GM12878 (cell line): ENCODE measurements at regions not wholly inside any gene's neighbourhood (a gene's known extent, or its start where the extent isn't known, plus 50 kb on each side); places are given as distances from the start of the nearest gene placed in this dataset.
A peak's percentile ranks its signal among the peaks of the same experiment; 100 is the strongest.

Experiments used
- ATAC-seq: fragments of 200-7000 bp; cut with Tn5 transposase; 3 replicates; pipeline ENCODE4 v1.9.1; 2020; ENCODE audit warnings: mild to moderate bottlenecking, moderate library complexity
- BruUV-seq: library from RNA; stranded (reverse); fragments of 400-500 nt; replicated peaks from 2 replicates; lab custom pipeline; 2021; lab: Mats Ljungman, UMichigan
- CTCF ChIA-PET: fragments of 300-600 bp; sonication (Branson Sonifier 250); formaldehyde crosslinking; extraction: SDS; loops from one replicate; lab custom pipeline; 2021; ENCODE audit warnings: inconsistent platforms; lab: Yijun Ruan, JAX
- POLR2A ChIA-PET: fragments of 350-600 bp; formaldehyde crosslinking; extraction: SDS; loops from one replicate; lab custom pipeline; 2021; ENCODE audit warnings: inconsistent platforms; lab: Charles Lee
- RAD21 ChIA-PET: fragments of 300-600 bp; sonication (Branson Sonifier 250); formaldehyde crosslinking; loops from one replicate; lab custom pipeline; 2023; ENCODE audit warnings: antibody characterized with exemption; ENCODE audit not compliant: unreplicated experiment; lab: Charles Lee
- SMC1A ChIA-PET: fragments of 300-600 bp; sonication (Branson Sonifier 250); formaldehyde crosslinking; loops from one replicate; lab custom pipeline; 2023; ENCODE audit not compliant: unreplicated experiment, uncharacterized antibody; lab: Charles Lee
- DNase-seq: peaks from one replicate; pipeline ENCODE4 v3.0.0-alpha.2; 2011; ENCODE audit warnings: low read depth, low spot score
- FAIRE-seq: peaks from 3 replicates; lab custom pipeline; 2011; peaks lifted over from hg19 to GRCh38; lab: Jason Lieb, UNC
- H2AFZ ChIP-seq: 2 replicates; pipeline ENCODE4 v1.6.0; 2011; ENCODE audit warnings: low read depth, low read length, control low read depth; ENCODE audit not compliant: control insufficient read depth
- H3K27ac ChIP-seq: 2 replicates; pipeline ENCODE4 v1.5.1; 2011; ENCODE audit warnings: control low read depth; ENCODE audit not compliant: control insufficient read depth, insufficient read depth
- H3K27me3 ChIP-seq, 2 experiments: replicated peaks in 1 of 2; 2 replicates each; pipeline versions ENCODE4 v1.6.0 to v1.6.1; 2011; ENCODE audit warnings: low read length in 1 of 2; ENCODE audit not compliant: control insufficient read depth in 2 of 2, insufficient read depth in 2 of 2
- H3K36me3 ChIP-seq, 2 experiments: 2 replicates each; pipeline ENCODE4 v1.5.1; 2011; ENCODE audit warnings: low read length in 1 of 2; ENCODE audit not compliant: control insufficient read depth in 2 of 2, insufficient read depth in 2 of 2
- H3K4me1 ChIP-seq: 2 replicates; pipeline ENCODE4 v1.6.1; 2011; ENCODE audit warnings: mild to moderate bottlenecking, low read length, moderate library complexity, mixed read lengths; ENCODE audit not compliant: control insufficient read depth, insufficient read depth
- H3K4me2 ChIP-seq: 2 replicates; pipeline ENCODE4 v1.6.0; 2011; ENCODE audit warnings: control low read depth; ENCODE audit not compliant: control insufficient read depth, insufficient read depth
- H3K4me3 ChIP-seq: fragments of 200-600 bp; sonication (generic); 2 replicates; pipeline ENCODE4 v1.5.1; 2016
- H3K79me2 ChIP-seq: 2 replicates; pipeline ENCODE4 v1.6.0; 2011; ENCODE audit warnings: low read length; ENCODE audit not compliant: control insufficient read depth, insufficient read depth
- H3K9ac ChIP-seq: 2 replicates; pipeline ENCODE4 v1.8.0; 2011; ENCODE audit warnings: low read length, control low read depth, mixed read lengths; ENCODE audit not compliant: control insufficient read depth, insufficient read depth
- H3K9me3 ChIP-seq: replicated peaks from 3 replicates; pipeline ENCODE4 v1.5.1; 2011; ENCODE audit warnings: mild to moderate bottlenecking, low read length; ENCODE audit not compliant: control insufficient read depth, insufficient read depth
- H4K20me1 ChIP-seq: 2 replicates; pipeline ENCODE4 v1.6.0; 2011; ENCODE audit not compliant: control insufficient read depth, insufficient read depth
- BMI1 ChIP-seq: fragments of 450-650 bp; IDR thresholded peaks from 2 replicates; pipeline ENCODE4 v1.6.1; 2016; ENCODE audit warnings: mild to moderate bottlenecking, moderate library complexity, borderline replicate concordance
- CBFB ChIP-seq: IDR thresholded peaks from 2 replicates; pipeline ENCODE4 v1.6.1; 2016; ENCODE audit warnings: antibody characterized with exemption, low read depth
- KAT2A ChIP-seq: conservative IDR thresholded peaks from 2 replicates; pipeline ENCODE4 v1.6.1; 2011; ENCODE audit warnings: low read depth, low read length; ENCODE audit not compliant: control insufficient read depth
- MTA2 ChIP-seq: fragments of 450-650 bp; IDR thresholded peaks from 2 replicates; pipeline ENCODE4 v1.6.1; 2016; ENCODE audit warnings: low read depth, mild to moderate bottlenecking, moderate library complexity
- NKRF ChIP-seq: fragments of 450-650 bp; conservative IDR thresholded peaks from 2 replicates; pipeline ENCODE4 v1.6.1; 2017; ENCODE audit warnings: mild to moderate bottlenecking, moderate library complexity
- NR2C2 ChIP-seq: IDR thresholded peaks from 2 replicates; pipeline ENCODE4 v1.6.1; 2011; ENCODE audit warnings: borderline replicate concordance, low read depth; ENCODE audit not compliant: control insufficient read depth, insufficient read length
- NR2F1 ChIP-seq: fragments of 450-650 bp; conservative IDR thresholded peaks from 2 replicates; pipeline ENCODE4 v1.6.1; 2017; ENCODE audit warnings: mild to moderate bottlenecking
- PML ChIP-seq: IDR thresholded peaks from 2 replicates; pipeline ENCODE4 v1.6.1; 2012; ENCODE audit warnings: low read length, inconsistent platforms
- RBBP5 ChIP-seq: fragments of 200-600 bp; sonication (generic); conservative IDR thresholded peaks from 2 replicates; pipeline ENCODE4 v1.6.1; 2016
- SMAD5 ChIP-seq: IDR thresholded peaks from 2 replicates; pipeline ENCODE4 v1.6.1; 2016; ENCODE audit warnings: antibody characterized with exemption, low read depth
- SUPT20H ChIP-seq: IDR thresholded peaks from 2 replicates; pipeline ENCODE4 v1.6.1; 2011; ENCODE audit warnings: low read depth, mild to moderate bottlenecking, low read length, moderate library complexity, borderline replicate concordance; ENCODE audit not compliant: control insufficient read depth
- SUZ12 ChIP-seq: fragments of 200-600 bp; sonication (generic); IDR thresholded peaks from one replicate; pipeline ENCODE4 v1.6.1; 2018; ENCODE audit warnings: antibody characterized with exemption, mild to moderate bottlenecking; ENCODE audit not compliant: unreplicated experiment
- YY1 ChIP-seq: IDR thresholded peaks from 2 replicates; pipeline ENCODE4 v1.6.1; 2011; ENCODE audit warnings: low read depth, mild to moderate bottlenecking, low read length
- ZNF622 ChIP-seq: fragments of 450-650 bp; IDR thresholded peaks from 2 replicates; pipeline ENCODE4 v1.6.1; 2017; ENCODE audit warnings: mild to moderate bottlenecking, inconsistent platforms
- WGBS: methylation state at CpG from one replicate; pipeline ENCODE4 v1.1.6; 2016; ENCODE audit warnings: low lambda C conversion rate; ENCODE audit not compliant: insufficient replicate concordance, insufficient coverage; ENCODE audit errors: missing lambda C conversion rate; 5-methylcytosine and 5-hydroxymethylcytosine counted together
- in situ Hi-C: fragments of 300-500 bp; cut with MboI; formaldehyde crosslinking; loops from 9 replicates; pipeline ENCODE4 v1.14.3; 2018; ENCODE audit warnings: mixed read lengths
- intact Hi-C: fragments of 100-400 bp; cut with micrococcal nuclease; formaldehyde crosslinking; loops from one replicate; pipeline ENCODE4 v1.14.2; 2022; ENCODE audit not compliant: unreplicated experiment
- TF ChIP-seq, protein P1 (sequence below): IDR thresholded peaks from 2 replicates; pipeline ENCODE4 v1.6.1; 2012; ENCODE audit warnings: low read depth, low read length, improper control_type of control experiment
- TF ChIP-seq, protein P2 (sequence below): fragments of 450-650 bp; IDR thresholded peaks from 2 replicates; pipeline ENCODE4 v1.6.1; 2016; ENCODE audit warnings: mild to moderate bottlenecking
- TF ChIP-seq, protein P3 (sequence below): fragments of 450-650 bp; formaldehyde crosslinking; IDR thresholded peaks from 2 replicates; pipeline ENCODE4 v1.5.0; 2022; ENCODE audit warnings: mild to moderate bottlenecking, missing genetic modification characterization

DNA sequence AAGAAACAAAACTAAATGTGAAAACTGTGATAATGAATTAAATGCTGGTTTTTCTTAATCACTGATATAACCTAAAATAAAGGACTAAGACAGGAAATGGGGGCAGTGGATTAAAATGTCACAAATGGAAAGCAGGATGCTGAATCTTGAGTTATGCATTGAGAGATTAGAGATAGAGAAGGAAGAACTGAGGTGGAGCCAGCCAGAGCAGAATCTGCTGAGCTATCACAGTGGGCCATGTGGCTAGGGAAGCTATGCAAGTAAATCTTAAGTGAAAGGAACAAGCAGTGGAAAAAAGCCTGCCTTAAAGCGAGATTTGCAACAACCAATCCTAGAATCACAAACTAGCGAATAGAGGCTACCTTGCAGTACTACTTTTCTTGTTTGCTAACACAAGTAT is 188.5 kb upstream of the RASA1 start:
- POLR2A ChIA-PET, result interaction anchor here (0.9 kb wide), 1 partner anchor 44 kb away, joined by 3 read pairs; no protein-coding TSS in a partner anchor
- no peaks in the 10 kb centered on the region for H3K27me3 ChIP-seq
- no peak overlapping the region for H3K4me3 ChIP-seq
- intact Hi-C loops, result loop anchor here (10.0 kb wide), 1 partner anchor 116 kb away; no protein-coding TSS in a partner anchor
- no TSS peak for BruUV-seq
- no peak overlapping the region for H3K27ac ChIP-seq
- no peak overlapping the region for H3K9ac ChIP-seq
- peaks cover 29% of the 10 kb centered on the region for H3K4me1 ChIP-seq
- FAIRE-seq (no peak), DNase-seq (no peak), ATAC-seq (no peak)
- peak overlapping the region; percentile 40; the same call in 1 of the 2 replicates for H2AFZ ChIP-seq
- RAD21 ChIA-PET, result interaction anchor here (1.1 to 2.2 kb wide), 3 partner anchors 8 to 321 kb away, joined by 4 to 25 read pairs (median 4); no protein-coding TSS in a partner anchor
- H4K20me1 ChIP-seq, result no peaks in the 10 kb centered on the region
- CTCF ChIA-PET, result interaction anchor here (0.8 to 2.4 kb wide), 4 partner anchors 9 to 151 kb away, joined by 3 to 16 read pairs (median 6); no protein-coding TSS in a partner anchor
- no peak overlapping the region for H3K4me2 ChIP-seq
- H3K9me3 ChIP-seq, result peaks cover 6% of the 10 kb centered on the region; the same call in 2 of the 3 replicates
- SMC1A ChIA-PET, result interaction anchor here (0.6 to 1.4 kb wide), 6 partner anchors 23 to 332 kb away, joined by 3 to 5 read pairs (median 4); no protein-coding TSS in a partner anchor
- H3K36me3 ChIP-seq, result no peaks in the 10 kb centered on the region
- in situ Hi-C loops, result no loop called here
- H3K79me2 ChIP-seq, result no peaks in the 10 kb centered on the region
- WGBS, result 79% methylated on average over 2 of the region's 2 CpGs
- no peak for TF ChIP-seq KAT2A
- TF ChIP-seq MTA2, result no peak
- TF ChIP-seq, protein P1, sequence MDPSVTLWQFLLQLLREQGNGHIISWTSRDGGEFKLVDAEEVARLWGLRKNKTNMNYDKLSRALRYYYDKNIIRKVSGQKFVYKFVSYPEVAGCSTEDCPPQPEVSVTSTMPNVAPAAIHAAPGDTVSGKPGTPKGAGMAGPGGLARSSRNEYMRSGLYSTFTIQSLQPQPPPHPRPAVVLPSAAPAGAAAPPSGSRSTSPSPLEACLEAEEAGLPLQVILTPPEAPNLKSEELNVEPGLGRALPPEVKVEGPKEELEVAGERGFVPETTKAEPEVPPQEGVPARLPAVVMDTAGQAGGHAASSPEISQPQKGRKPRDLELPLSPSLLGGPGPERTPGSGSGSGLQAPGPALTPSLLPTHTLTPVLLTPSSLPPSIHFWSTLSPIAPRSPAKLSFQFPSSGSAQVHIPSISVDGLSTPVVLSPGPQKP, result no peak
- TF ChIP-seq, protein P2, sequence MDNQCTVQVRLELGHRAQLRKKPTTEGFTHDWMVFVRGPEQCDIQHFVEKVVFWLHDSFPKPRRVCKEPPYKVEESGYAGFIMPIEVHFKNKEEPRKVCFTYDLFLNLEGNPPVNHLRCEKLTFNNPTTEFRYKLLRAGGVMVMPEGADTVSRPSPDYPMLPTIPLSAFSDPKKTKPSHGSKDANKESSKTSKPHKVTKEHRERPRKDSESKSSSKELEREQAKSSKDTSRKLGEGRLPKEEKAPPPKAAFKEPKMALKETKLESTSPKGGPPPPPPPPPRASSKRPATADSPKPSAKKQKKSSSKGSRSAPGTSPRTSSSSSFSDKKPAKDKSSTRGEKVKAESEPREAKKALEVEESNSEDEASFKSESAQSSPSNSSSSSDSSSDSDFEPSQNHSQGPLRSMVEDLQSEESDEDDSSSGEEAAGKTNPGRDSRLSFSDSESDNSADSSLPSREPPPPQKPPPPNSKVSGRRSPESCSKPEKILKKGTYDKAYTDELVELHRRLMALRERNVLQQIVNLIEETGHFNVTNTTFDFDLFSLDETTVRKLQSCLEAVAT, result no peak
- no peak for TF ChIP-seq YY1
- TF ChIP-seq CBFB, result no peak
- TF ChIP-seq ZNF622, result no peak
- no peak for TF ChIP-seq NR2F1
- TF ChIP-seq, protein P3, sequence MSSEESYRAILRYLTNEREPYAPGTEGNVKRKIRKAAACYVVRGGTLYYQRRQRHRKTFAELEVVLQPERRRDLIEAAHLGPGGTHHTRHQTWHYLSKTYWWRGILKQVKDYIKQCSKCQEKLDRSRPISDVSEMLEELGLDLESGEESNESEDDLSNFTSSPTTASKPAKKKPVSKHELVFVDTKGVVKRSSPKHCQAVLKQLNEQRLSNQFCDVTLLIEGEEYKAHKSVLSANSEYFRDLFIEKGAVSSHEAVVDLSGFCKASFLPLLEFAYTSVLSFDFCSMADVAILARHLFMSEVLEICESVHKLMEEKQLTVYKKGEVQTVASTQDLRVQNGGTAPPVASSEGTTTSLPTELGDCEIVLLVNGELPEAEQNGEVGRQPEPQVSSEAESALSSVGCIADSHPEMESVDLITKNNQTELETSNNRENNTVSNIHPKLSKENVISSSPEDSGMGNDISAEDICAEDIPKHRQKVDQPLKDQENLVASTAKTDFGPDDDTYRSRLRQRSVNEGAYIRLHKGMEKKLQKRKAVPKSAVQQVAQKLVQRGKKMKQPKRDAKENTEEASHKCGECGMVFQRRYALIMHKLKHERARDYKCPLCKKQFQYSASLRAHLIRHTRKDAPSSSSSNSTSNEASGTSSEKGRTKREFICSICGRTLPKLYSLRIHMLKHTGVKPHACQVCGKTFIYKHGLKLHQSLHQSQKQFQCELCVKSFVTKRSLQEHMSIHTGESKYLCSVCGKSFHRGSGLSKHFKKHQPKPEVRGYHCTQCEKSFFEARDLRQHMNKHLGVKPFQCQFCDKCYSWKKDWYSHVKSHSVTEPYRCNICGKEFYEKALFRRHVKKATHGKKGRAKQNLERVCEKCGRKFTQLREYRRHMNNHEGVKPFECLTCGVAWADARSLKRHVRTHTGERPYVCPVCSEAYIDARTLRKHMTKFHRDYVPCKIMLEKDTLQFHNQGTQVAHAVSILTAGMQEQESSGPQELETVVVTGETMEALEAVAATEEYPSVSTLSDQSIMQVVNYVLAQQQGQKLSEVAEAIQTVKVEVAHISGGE (CRISPR knock-in tag), result no peak
- TF ChIP-seq PML, result no peak
- no peak for TF ChIP-seq NKRF
- TF ChIP-seq NR2C2, result no peak
- TF ChIP-seq SUZ12, result no peak
- TF ChIP-seq RBBP5, result no peak
- TF ChIP-seq SMAD5, result no peak
- no peak for TF ChIP-seq BMI1
- TF ChIP-seq SUPT20H, result no peak
